CD4-positive, alpha-beta T cell (primary cell): ENCODE measurements at regions not wholly inside any gene's neighbourhood (a gene's known extent, or its start where the extent isn't known, plus 50 kb on each side); places are given as distances from the start of the nearest gene placed in this dataset.

Experiments used
- ATAC-seq: fragments of 200-7000 bp; cut with Tn5 transposase; one replicate; pipeline ENCODE4 v1.10.0; 2022; ENCODE audit warnings: mild to moderate bottlenecking; ENCODE audit not compliant: poor library complexity
- CTCF ChIA-PET: fragments of 350-600 bp; sonication (Branson Sonifier 250); formaldehyde crosslinking; loops from one replicate; lab custom pipeline; 2021; ENCODE audit warnings: antibody characterized with exemption, inconsistent platforms; lab: Charles Lee
- POLR2A ChIA-PET: fragments of 350-600 bp; sonication (Branson Sonifier 250); formaldehyde crosslinking; loops from one replicate; lab custom pipeline; 2021; ENCODE audit warnings: antibody characterized with exemption, inconsistent platforms; lab: Charles Lee
- DNase-seq, 14 experiments: peaks; one replicate each; pipeline ENCODE4 v3.0.0-alpha.2; 2013 to 2020; ENCODE audit warnings: mixed read lengths in 2 of 14
- H3K27ac ChIP-seq, 2 donors: one replicate each; pipeline versions ENCODE4 v1.5.1 to v1.7.0; 2013; ENCODE audit warnings: low read length in 2 of 2, low read depth in 1 of 2, mild to moderate bottlenecking in 1 of 2
- H3K27me3 ChIP-seq, 2 experiments: 1 replicate in 1 of 2; 2 replicates in 1 of 2; pipeline versions ENCODE4 v1.6.1 to v1.7.0; 2013; ENCODE audit warnings: low read length in 2 of 2, control low read depth in 1 of 2, mild to moderate bottlenecking in 1 of 2, moderate library complexity in 1 of 2; ENCODE audit not compliant: insufficient read depth in 2 of 2, control insufficient read depth in 1 of 2
- H3K36me3 ChIP-seq: one replicate; pipeline ENCODE4 v1.6.1; 2013; ENCODE audit warnings: low read length, control low read depth; ENCODE audit not compliant: insufficient read depth
- H3K4me1 ChIP-seq: one replicate; pipeline ENCODE4 v1.6.1; 2013; ENCODE audit warnings: low read length, control low read depth; ENCODE audit not compliant: insufficient read depth
- H3K4me3 ChIP-seq: one replicate; pipeline ENCODE4 v1.5.1; 2013; ENCODE audit warnings: mild to moderate bottlenecking, low read length, moderate library complexity
- H3K9me3 ChIP-seq, 2 experiments: 1 replicate in 1 of 2; 2 replicates in 1 of 2; pipeline versions ENCODE4 v1.6.1 to v1.7.0; 2013; ENCODE audit warnings: low read length in 2 of 2, mild to moderate bottlenecking in 2 of 2, control low read depth in 1 of 2, moderate library complexity in 1 of 2; ENCODE audit not compliant: control insufficient read depth in 1 of 2, insufficient read depth in 1 of 2
- H3K27ac Mint-ChIP-seq: one replicate; pipeline ENCODE4 v1.8.0; 2020; ENCODE audit warnings: mixed read lengths
- H3K27me3 Mint-ChIP-seq: one replicate; pipeline ENCODE4 v1.8.0; 2021; ENCODE audit warnings: mixed read lengths
- H3K36me3 Mint-ChIP-seq: one replicate; pipeline ENCODE4 v1.8.0; 2021; ENCODE audit warnings: low read depth, mixed read lengths
- H3K4me1 Mint-ChIP-seq: one replicate; pipeline ENCODE4 v1.8.0; 2021; ENCODE audit warnings: low read depth, mixed read lengths
- H3K4me3 Mint-ChIP-seq: one replicate; pipeline ENCODE4 v1.8.0; 2020; ENCODE audit warnings: mild to moderate bottlenecking, mixed read lengths
- H3K9me3 Mint-ChIP-seq: one replicate; pipeline ENCODE4 v1.8.0; 2020; ENCODE audit warnings: mixed read lengths
- intact Hi-C, 2 experiments: fragments of 100-400 bp; cut with DNase I in 1 of 2; cut with micrococcal nuclease in 1 of 2; formaldehyde crosslinking; loops; one replicate each; pipeline versions ENCODE4 v1.15.1 to v1.9.0; 2023 to 2025; cut with DNase I, micrococcal nuclease
- TF ChIP-seq, protein P1 (sequence below): fragments of 200-600 bp; IDR thresholded peaks from one replicate; pipeline ENCODE4 v1.8.0; 2022; ENCODE audit warnings: antibody characterized with exemption, mild to moderate bottlenecking

DNA sequence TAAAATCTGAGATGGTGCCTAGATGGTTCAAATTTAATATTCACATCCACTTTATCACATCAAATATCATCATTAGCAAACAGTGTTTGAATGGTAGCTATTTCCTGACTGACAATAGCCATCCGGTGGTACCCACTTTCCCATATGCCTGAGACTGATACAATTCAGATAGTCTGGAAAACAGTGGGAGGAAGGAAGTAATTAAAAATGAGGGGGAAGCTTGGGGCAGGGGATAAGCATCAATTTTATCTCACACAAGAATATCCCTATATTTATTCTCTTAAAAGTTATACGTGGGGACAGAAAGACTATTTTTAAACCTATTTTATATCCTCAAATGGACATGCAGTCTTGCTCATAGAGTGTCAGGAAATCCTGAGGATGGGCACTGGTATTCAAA lies 122.5 kb upstream of the GAP43 start:
- ChIA-PET POLR2A (no interaction called here), CTCF (no interaction called here)
- Mint-ChIP-seq H3K4me1 (no peaks in the 10 kb centered on the region), H3K9me3 (no peaks in the 10 kb centered on the region), H3K4me3 (no peak overlapping the region), H3K27ac (no peak overlapping the region), H3K27me3 (peaks cover 5% of the 10 kb centered on the region), H3K36me3 (no peaks in the 10 kb centered on the region)
- DNase-seq: no peak
- intact Hi-C loops: no loop called here
- H3K27me3 ChIP-seq: no peaks in the 10 kb centered on the region
- no peaks in the 10 kb centered on the region for H3K36me3 ChIP-seq
- no peaks in the 10 kb centered on the region for H3K4me1 ChIP-seq
- H3K27ac ChIP-seq: no peak overlapping the region
- TF ChIP-seq, protein P1, sequence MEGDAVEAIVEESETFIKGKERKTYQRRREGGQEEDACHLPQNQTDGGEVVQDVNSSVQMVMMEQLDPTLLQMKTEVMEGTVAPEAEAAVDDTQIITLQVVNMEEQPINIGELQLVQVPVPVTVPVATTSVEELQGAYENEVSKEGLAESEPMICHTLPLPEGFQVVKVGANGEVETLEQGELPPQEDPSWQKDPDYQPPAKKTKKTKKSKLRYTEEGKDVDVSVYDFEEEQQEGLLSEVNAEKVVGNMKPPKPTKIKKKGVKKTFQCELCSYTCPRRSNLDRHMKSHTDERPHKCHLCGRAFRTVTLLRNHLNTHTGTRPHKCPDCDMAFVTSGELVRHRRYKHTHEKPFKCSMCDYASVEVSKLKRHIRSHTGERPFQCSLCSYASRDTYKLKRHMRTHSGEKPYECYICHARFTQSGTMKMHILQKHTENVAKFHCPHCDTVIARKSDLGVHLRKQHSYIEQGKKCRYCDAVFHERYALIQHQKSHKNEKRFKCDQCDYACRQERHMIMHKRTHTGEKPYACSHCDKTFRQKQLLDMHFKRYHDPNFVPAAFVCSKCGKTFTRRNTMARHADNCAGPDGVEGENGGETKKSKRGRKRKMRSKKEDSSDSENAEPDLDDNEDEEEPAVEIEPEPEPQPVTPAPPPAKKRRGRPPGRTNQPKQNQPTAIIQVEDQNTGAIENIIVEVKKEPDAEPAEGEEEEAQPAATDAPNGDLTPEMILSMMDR: no peak
- H3K4me3 ChIP-seq: no peak overlapping the region
- H3K9me3 ChIP-seq: no peaks in the 10 kb centered on the region
- no peak for ATAC-seq

DNA sequence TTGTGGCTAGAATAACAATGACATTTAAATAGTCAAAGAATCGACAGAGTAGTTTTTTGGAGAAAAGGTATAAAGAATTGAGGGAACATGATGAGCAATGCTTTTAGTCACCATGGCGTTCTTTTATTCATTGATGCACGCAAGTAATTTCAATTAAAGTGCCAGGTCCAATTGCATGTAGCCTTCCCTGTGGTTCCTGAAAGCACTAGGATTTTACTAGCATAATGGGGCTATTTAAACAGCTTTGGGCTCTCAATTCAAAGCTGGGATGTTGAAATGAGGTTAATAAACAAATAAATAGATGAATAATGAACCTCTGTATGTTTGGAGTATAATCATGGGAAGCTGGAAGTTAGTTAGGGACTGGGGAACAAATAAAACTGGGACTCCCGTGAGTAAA lies 121.2 kb upstream of the GAP43 start:
- H3K27ac Mint-ChIP-seq: no peak overlapping the region
- Histone ChIP-seq H3K9me3 (no peaks in the 10 kb centered on the region), H3K4me1 (no peaks in the 10 kb centered on the region), H3K27me3 (no peaks in the 10 kb centered on the region), H3K36me3 (no peaks in the 10 kb centered on the region), H3K27ac (no peak overlapping the region), H3K4me3 (no peak overlapping the region)
- H3K27me3 Mint-ChIP-seq: peaks cover 10% of the 10 kb centered on the region
- TF ChIP-seq, protein P1: no peak
- no peak overlapping the region for H3K4me3 Mint-ChIP-seq
- H3K9me3 Mint-ChIP-seq: no peaks in the 10 kb centered on the region
- CTCF ChIA-PET: no interaction called here
- intact Hi-C loops: no loop called here
- ATAC-seq (no peak), DNase-seq (no peak)
- no peaks in the 10 kb centered on the region for H3K36me3 Mint-ChIP-seq
- no peaks in the 10 kb centered on the region for H3K4me1 Mint-ChIP-seq
- POLR2A ChIA-PET: no interaction called here

DNA sequence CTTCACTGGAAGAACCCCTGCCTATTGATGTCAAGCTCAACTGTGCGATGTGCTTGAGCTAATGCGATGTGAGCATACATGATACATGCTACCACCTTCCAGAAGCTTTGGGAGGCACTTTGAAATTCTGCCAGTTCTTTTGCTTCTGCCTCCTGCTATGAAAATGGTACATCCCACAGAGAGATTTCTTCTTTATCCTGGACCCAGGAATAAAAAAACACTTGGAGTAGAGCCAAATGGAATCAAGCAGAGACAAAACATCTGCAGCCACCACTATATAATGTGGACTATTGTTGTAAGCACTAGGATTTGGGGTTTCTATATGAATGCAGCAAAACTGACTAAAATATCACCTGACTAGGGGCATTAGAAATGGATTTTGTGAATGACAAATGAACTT lies 119.9 kb upstream of the GAP43 start:
- intact Hi-C loops: no loop called here
- ChIA-PET CTCF (no interaction called here), POLR2A (no interaction called here)
- H3K4me1 Mint-ChIP-seq: no peaks in the 10 kb centered on the region
- H3K27me3 ChIP-seq: peaks cover 0 to 2% of the 10 kb centered on the region in 2 experiments
- H3K36me3 Mint-ChIP-seq: no peaks in the 10 kb centered on the region
- ATAC-seq (no peak), DNase-seq (no peak)
- H3K27ac ChIP-seq: no peak overlapping the region
- H3K9me3 ChIP-seq: no peaks in the 10 kb centered on the region
- no peak overlapping the region for H3K4me3 Mint-ChIP-seq
- H3K27ac Mint-ChIP-seq: no peak overlapping the region
- H3K4me1 ChIP-seq: no peaks in the 10 kb centered on the region
- TF ChIP-seq, protein P1: no peak
- no peaks in the 10 kb centered on the region for H3K36me3 ChIP-seq
- no peaks in the 10 kb centered on the region for H3K9me3 Mint-ChIP-seq
- H3K27me3 Mint-ChIP-seq: peaks cover 16% of the 10 kb centered on the region
- H3K4me3 ChIP-seq: no peak overlapping the region
